Renal cortex interstitium (tissue), 11 donors: ENCODE measurements at regions not wholly inside any gene's neighbourhood (a gene's known extent, or its start where the extent isn't known, plus 50 kb on each side); places are given as distances from the start of the nearest gene placed in this dataset.

Experiments used
- DNase-seq, 11 donors: peaks; one replicate each; pipeline ENCODE4 v3.0.0-alpha.2; 2013; ENCODE audit warnings: low read depth in 9 of 11, low spot score in 4 of 11; ENCODE audit errors: extremely low read depth in 1 of 11

DNA sequence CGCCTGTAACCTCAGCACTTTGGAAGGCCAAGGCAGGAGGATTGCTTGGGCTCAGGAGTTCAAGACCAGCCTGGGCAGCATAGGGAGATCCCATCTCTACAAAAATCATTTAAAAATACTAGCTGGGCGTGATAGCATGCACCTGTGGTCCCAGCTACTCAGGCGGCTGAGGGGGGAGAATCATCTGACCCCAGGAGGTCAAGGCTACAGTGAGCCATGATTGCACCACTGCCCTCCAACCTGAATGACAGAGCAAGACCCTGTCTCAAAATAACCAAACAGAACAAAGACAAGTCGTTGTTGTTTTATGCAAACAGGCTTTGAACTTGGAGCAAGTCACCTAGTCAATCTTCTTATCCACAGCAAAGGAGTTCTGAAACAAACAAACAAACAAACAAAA is 82.0 kb upstream of the AKAP13 start:
- no peak for DNase-seq

- DNase-seq = no peak
Measured at GRCh38 chr15:85298941-85299340, 81.5 kb upstream of the AKAP13 start.

GRCh38 chr15:85302271-85302670 is 78.1 kb upstream of the AKAP13 start:
- DNase-seq = no peak

DNA sequence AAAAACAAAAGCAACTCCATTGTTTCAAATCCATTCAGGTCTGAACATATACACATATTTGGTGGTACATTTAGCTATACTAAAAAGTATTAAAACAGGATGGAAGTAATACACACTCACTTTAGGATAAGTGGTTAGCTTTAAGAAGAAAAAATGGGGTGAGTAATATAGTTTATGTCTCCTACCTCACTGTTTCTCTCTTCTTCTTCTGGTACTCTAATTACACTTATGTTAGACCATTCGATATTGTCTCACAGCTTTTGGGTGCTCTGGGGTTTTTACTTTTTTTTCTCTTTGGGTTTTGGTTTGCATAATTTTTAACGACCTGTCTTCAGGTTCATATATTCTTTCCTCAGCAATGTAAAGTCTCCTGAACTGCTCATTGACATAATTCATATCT is 75.4 kb upstream of the AKAP13 start:
- DNase-seq = no peak

- no peak for DNase-seq
Measured at GRCh38 chr15:85306946-85307686, 73.3 kb upstream of the AKAP13 start.

DNA sequence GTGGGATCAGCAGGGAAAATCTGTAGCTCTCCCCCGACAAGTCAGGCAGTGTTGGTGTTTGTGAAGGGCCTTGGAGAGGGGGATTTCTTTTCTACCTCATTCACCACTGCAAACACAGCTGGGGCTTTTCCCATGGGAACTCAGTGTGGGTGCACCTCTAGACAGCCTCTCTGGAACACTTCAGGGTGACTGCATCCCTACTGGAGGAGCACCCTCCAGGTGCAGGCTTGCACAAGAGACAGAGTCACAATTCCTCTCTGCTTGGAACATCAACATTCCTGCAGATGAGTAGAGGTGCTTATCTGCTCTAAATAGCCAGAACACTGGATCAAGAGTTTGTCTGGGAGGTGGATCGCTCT is 72.7 kb upstream of the AKAP13 start:
- DNase-seq = no peak

- no peak for DNase-seq
Measured at GRCh38 chr15:85311647-85312046, 68.8 kb upstream of the AKAP13 start.

GRCh38 chr15:85312486-85312885 is 67.9 kb upstream of the AKAP13 start:
- no peak for DNase-seq

DNA sequence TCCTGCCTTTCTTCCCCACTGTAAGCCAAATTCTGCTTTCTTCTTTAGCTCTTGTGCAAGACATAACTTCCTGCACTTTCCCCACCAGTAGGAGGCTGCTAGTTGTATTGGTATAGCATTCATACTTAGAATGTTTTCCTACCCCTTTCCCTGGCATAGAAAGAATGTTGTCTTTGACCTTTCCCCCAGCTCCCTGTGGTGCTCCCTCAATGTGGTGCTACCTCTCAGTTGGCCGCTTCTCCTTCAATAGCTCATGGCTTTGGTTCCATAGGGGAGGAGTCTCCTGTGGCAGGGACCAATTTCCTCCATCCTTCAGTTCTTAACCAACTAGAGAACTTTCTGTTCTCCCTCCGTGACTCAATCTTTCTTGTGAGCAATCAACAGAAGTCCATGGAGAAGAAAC is 67.5 kb upstream of the AKAP13 start:
- no peak for DNase-seq

- no peak for DNase-seq
Measured at GRCh38 chr15:85313339-85313738, 67.1 kb upstream of the AKAP13 start.

DNA sequence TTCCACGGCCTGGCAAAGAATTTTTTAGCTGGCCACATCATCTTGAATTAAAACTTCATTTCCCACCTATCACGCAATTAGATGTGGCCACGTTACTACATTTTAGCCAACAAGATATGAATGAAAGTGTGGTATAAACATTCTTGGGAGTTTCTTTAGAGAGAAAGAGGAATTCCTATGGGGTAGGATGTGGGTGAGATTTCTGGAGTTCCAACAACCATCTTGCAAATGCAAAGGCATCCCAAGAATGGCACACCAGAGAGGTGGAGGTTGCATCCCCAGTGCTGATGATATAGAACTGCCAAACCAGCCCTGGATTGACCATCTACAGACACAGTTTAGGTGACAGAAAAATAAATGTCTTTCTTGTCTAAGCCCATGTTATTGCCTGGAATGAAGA is 66.3 kb upstream of the AKAP13 start:
- DNase-seq = no peak

- DNase-seq = no peak
Measured at GRCh38 chr15:85314633-85315032, 65.8 kb upstream of the AKAP13 start.

- DNase-seq = no peak
Measured at GRCh38 chr15:85316244-85316934, 64.0 kb upstream of the AKAP13 start.

GRCh38 chr15:85318048-85318731 is 62.2 kb upstream of the AKAP13 start:
- no peak for DNase-seq

DNA sequence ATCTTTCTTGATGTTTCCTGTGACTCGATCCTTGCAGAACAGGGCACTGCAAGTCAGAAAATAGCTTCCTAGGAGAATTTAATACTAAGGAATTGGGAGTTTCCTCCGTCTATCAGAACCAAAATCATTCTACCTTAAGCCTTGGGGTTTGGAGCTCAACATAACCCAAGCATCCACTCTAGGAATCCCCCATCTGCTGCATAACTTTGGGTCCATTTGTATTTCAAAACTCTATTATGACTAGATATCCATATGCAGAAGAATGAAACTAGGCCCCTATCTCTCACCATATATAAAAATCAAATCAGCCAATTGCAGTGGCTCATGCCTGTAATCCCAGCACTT is 61.7 kb upstream of the AKAP13 start:
- no peak for DNase-seq

DNA sequence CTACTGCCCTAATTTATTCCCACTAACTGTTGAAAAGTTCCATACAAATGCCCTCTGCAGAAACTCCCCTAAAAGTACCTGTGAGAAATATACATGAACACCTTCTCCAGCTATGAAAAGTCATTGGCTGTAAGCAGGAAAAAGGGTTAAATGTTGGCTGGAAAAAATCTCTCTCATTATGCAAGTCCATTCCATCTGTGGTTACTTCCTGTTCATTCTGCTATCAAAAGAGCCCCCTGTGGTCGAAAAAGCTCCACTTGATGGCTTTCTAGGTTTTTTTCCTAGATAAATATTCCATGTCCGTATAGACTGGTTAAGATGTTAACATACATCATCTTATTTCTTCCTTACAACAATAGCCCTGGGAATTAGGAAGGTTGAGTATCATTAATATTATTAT is 56.2 kb upstream of the AKAP13 start:
- DNase-seq = no peak

DNA sequence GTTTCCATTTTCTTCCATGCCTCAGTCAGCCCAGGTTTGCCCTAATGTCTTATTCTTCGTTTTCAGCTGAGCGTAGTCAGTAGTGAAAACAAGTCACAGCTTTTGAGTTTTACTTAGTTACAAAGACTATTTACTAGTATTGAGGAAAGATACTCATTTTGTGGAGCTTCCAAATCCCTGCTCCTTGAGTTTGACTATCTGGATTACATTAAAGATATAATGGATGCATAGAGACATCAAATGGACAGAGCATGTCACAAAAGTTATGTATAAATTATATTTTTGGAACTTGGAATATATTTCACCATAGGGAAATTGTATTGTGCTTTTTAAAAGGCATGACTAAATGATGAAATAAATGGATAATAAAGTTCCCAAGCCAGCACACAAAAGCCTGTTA is 54.6 kb upstream of the AKAP13 start:
- no peak for DNase-seq

DNA sequence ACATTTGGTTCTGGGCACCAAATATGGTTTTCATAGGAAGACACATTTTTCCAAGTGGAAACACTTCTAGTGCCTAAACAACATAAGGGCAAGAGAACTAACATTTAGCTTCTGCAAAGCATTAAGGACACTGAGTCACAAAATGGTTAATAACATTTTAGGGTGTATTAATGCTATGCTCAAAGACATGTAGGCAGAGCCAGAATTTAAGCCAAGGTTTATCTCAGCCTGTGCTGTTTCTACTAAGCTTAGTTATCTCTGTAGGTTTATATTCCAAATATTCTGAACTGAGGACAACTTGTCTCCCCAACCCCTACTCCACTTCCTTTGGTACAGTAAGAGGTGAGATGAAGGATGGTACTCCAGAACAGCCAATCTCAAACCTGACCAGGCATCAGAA is 54.1 kb upstream of the AKAP13 start:
- DNase-seq = no peak

DNA sequence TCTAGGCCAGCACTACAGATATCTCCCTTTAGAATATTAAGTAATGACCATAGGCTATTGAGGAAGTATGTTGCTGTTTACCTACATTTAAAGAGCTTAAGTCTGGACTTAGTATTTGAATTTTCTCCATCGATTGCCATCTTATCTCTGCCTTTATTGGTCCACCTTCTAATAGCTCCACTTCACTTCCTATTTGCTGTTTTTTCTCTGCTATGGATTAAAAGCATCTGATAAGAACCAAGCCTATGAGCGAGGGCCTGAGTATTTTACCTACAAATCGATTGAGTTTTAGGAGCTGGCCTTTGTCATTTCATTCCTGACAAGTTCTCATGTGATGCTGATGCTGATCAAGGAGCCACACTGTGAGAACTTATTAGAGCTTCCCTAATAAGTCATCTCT is 52.6 kb upstream of the AKAP13 start:
- DNase-seq = no peak

DNA sequence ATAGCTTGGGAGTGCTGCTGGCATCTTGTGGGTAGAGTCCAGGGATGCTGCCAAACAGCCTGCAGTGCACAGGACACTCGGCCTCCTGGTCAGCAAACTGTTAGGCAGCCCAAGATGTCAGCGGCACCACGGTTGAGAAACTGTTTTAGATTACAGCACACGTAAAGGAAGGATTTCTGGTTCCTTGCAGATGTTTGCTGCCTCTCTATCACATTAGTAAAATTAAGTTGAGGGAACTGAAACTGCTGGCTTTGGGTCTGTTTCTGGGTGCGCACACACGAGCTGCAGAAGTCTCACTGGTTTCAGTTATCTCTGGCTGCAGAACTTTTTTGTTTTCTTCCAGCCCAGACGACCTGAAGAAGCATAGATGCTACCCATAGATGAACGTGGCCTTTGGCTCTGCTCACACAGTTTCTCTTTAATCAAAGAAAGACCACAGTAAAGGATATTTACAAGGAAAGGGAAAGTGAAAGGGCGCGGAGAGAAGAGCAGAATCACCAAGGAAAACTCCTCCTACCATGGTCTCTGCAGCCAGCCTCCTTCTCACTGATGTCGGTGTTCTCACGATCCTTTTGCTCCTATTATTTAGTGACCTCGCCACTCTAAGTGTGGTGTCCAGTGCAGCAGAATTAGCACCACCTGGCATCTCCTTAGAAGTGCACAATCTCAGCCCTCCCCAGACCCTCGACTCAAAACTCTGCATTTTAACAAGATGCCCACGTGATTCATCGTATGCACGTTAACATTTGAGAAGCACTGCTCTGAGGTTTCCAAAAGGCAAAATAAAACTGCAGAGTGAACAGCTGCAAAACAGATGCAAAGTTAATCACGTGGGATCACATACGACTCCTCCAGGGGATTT is 50.6 kb upstream of the AKAP13 start:
- no peak for DNase-seq
